H54 (cell line): ENCODE measurements at regions not wholly inside any gene's neighbourhood (a gene's known extent, or its start where the extent isn't known, plus 50 kb on each side); places are given as distances from the start of the nearest gene placed in this dataset.

Experiments used
- DNase-seq: peaks from one replicate; pipeline ENCODE4 v3.0.0; 2011; ENCODE audit warnings: low spot score, mixed read lengths; ENCODE audit not compliant: insufficient read length
- FAIRE-seq: peaks from 3 replicates; lab custom pipeline; 2011; peaks lifted over from hg19 to GRCh38; lab: Jason Lieb, UNC
- POLR2A ChIP-seq: IDR thresholded peaks from 2 replicates; pipeline ENCODE4 v1.6.1; 2011; ENCODE audit warnings: low read depth, mild to moderate bottlenecking, low read length

DNA sequence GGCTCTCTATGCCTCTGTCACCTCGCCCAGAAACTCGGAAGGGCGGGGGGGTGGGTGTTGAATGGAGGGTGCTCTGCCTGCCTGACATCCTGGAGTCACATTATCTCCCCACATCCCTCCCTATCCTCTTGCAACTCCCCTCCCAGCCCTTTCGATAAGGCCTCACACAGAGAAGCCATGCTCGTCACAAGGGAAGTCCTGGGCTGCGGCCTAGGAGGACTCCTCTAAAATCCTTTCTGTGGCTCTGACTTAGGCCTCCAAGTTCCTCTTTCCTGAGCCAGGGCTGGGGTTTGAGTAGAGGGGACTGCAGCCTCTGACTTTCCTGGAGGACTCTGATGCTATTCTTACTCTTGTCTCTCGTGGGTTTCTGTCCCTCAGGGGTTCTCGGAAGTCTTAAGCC lies 75.0 kb upstream of the PKDCC start:
- FAIRE-seq (no peak), DNase-seq (no peak)
- TF ChIP-seq POLR2A: no peak

DNA sequence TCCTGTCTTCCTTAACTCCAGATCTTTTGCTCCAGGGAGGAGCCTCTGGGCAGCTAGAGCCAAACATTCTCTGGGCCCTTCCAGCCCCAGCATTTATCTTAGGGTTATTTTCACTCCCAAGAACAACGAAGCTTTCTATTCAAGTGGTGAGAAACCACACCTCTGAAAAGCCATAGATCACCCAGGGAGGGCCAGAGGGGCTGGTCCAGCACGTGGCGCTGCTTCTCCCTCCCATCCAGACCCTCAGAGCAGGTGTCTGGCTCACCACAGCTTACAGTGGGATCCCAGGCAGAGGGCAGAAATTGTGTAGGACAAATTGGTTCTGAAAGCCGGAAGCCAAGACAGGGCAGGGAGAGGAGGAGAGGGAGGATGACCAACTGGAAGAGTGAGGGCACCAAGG lies 74.0 kb upstream of the PKDCC start:
- no peak for DNase-seq
- TF ChIP-seq POLR2A: no peak
- no peak for FAIRE-seq

DNA sequence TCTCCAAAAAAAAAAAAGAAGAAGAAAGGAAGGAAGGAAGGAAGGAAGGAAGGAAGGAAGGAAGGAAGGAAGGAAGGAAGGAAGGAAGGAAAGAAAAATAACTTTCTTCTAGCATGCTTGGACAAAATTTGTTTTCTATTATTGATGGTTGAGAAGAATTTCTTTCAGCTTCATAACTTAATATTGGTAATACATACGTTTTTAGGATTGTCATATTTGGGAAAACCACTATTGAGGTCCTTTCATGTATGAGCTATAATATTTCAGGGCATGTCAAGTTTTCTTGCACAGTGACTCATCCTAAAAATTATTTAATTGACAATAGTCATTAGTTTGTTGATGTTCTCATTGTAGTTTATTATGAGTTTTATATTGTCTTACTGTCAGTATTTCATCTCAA lies 66.4 kb upstream of the PKDCC start:
- no peak for DNase-seq
- no peak for FAIRE-seq
- no peak for TF ChIP-seq POLR2A

DNA sequence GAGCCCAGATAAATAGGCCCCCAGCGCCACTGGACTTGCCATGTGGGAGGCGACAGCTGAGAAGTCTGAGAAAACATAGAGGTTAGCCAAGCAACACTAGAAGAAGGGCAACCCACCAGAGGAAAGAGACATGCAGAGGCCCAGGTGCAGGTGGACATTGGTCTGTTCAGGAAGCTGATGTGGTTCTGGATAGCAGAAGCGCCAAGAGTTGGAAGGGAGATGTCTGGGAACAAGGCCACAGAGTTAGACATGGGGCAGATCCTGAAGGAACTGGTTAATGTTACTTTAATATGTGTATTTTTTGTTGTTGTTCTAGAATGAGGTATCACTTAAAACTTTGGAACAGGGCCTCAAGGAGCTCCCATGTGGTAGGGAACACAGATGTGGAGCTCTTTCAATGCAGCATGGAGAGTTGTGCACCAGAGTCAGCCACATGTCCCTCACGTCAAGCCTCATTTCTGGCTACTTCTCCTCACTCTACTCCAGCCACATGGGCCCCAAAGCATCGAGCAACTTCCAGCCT lies 62.2 kb upstream of the PKDCC start:
- TF ChIP-seq POLR2A: no peak
- no peak for FAIRE-seq
- no peak for DNase-seq

DNA sequence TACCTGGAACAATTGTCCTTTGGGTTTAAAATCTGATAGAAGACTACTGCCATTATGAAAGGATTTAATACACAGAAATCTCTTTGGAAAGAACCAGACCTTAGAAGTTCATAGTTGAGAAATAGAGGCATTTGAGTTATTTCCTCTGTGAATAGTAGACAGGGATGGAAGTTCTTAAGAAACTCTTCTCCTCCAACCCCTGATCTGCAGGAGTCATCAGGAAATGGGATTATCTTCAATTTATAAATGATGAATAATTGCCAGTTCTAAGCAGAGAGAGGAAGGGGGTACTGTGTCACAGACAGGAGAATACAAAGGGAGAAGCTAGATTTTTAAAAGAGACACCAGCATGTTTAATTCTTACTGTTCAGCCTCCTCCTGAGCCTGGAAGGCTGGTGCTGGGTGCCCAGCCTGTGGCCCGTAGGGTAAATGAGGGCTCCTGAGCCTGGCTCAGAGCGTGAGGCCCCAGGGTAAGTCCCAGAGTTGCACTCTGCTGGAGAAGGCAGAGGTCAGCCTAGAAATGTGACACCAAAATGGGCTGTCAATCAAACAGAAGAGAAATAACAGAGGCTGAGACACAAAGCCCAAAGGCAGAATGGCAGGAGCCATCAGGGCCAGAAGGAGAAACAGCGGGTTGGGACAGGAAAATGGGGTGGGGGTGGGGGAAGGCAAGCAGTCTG lies 58.2 kb upstream of the PKDCC start:
- DNase-seq: no peak
- no peak for TF ChIP-seq POLR2A

DNA sequence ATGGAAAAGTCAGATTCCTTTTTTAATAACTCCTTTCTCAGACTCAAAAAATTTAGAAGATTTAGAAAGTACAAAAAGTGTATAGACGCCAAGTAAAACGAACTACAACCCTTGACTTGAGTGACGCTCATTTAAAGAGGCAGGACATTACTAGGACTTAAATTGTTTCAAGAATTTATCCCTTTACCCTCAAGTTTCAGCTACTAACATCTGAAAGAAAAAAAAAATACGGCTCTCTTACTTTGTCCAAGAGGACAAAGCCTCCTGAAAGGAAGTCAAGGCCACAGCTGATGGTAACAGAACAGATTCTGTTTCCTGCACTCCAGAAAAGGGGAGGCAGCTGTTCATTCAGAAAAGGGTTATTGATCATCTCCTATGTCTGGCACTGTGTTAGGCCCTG lies 57.6 kb upstream of the PKDCC start:
- no peak for FAIRE-seq
- TF ChIP-seq POLR2A: no peak
- no peak for DNase-seq

More for the DNA sequence above, 58.2 kb upstream of the PKDCC start:
- FAIRE-seq: no peak

DNA sequence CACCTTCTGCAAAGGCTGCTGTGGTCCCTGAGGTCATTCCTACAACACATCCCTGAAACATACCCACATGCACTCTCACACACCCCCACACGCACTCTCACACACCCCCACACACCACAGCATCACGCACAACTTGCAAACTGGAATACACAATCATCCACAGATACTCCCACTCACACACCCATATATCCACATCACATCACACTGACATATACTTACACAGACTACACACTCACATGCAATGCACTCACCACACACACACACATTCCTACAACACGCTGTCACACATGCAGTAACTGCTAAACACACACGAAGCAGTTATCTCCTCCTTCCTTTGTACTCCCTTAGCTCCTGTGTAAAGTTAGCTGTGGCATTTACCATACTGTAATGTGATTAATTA lies 57.1 kb upstream of the PKDCC start:
- no peak for TF ChIP-seq POLR2A
- no peak for FAIRE-seq
- no peak for DNase-seq

DNA sequence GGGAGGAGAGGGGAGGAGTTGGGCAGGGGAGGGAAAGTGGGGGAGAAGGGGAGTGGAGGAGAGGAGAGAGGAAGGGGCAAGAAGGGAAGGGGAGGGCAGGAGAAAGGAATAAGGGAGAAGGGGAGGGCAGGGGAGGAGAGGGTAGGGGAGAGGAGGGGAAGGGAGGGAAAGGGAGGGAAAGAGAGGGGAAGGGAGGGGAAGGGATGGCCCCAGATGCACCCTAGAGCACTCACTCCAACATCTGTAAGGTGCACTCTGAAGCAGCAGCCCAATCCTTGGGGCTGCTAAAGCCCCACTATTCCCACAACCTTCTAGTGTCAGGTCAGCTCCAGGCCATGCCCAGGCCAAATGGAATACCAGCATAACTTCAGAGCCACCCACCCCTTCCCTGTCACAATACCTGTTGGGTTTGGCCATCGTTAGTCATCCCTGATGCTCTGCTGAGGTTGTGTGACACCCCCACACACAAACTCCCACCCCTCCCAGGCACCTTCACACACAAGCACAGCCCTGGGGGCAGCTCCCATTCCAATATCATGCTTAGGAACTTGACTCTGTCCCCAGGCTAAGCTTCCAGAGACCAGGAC lies 55.7 kb upstream of the PKDCC start:
- no peak for TF ChIP-seq POLR2A
- DNase-seq: no peak
- FAIRE-seq: no peak

DNA sequence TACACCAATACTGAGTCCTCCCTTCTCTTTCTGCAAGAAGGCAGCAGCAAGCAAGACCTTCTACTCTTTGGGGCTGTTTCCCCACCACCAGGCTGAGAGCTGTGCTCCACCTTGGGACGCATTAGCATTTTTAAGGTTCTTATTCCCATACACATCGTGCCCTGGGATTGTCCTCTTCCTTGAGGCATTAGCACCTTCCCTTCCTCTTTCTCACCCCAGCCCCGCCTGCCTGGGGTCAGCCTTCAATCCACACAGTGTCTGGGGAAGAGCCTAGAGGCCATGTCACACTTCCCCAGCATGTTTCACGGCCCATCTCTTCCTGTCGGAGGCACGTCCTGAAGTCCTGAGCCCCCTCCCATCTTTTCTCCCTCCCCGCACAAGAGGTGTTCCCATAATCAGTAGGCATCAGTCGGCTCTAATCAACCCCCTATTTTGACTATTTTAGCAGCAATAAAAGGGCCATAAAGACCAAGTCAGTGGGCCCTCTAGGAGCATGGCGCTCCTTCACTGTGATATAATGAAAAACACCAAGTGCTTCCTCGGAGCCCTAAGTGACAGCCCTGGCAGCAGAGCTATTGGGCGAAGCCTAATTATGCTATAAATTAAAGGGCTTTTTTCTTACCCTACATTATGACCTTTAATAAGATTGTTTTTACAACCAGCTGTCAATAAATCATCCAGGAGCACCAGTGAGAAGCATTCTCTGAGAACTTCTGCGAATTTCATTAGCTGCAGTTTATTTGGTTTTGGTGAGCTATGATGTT lies 55.0 kb upstream of the PKDCC start:
- no peak for DNase-seq
- no peak for FAIRE-seq
- TF ChIP-seq POLR2A: no peak

DNA sequence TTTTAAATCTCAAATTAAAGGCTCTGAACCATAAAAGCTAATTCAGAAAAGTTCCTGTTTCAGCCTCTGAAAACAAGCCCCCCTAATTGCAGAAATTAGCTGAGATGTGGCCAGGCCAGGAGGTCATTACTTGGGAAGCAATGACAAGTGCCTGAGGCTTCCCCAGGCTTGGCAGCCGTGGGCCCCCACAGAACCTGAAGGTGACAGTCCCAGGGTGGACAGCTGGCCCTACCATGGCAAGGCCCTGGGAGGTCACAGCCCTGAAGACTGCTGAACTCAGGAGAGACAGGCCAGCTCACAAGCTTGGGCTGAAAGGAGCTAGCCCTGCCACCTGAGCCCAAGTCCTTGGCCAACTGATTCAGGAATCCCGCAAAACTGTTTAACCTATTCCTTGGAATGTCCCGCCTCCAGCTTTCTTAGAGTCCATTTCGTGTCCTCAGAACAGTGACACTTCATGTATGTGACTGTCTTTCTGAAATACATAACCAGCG lies 54.3 kb upstream of the PKDCC start:
- TF ChIP-seq POLR2A: no peak
- no peak for DNase-seq
- FAIRE-seq: no peak

DNA sequence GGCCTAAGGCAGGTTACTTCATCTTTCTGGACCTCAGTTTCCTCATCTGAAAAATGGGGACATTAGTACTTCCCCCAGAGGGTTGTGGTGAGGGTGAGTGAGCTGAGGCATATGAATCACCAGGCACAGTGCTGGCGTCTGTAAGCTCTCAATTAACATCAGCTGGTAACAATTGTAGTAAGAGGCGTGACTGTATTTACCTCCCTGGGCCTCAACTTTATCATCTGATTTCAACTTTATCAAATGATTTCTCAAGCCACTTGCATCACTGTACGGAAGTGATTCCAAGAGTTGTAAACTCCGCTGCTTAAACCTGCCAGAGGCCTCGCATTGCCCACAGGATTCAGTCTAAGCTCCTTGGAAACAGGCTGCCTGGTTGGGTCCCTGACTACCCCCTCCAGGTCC lies 53.6 kb upstream of the PKDCC start:
- FAIRE-seq (no peak), DNase-seq (no peak)
- no peak for TF ChIP-seq POLR2A

DNA sequence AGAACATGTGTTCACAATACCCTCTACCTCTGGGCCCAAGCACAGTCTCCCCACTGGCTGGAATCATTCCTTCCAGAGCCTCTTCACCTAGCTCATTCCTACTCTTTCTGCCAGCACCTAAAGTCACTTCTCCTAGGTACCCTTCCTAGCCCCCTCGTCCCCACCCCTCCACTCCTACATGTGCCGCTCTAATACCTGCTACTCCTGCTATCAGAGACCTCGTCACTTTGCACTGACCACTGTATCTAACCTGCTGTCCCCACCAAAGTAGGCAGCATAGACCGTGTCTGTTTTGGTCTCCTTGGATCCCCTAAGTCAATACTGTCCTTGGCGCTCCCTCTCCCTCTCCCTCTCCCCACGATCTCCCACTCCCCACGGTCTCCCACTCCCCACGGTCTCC lies 53.2 kb upstream of the PKDCC start:
- DNase-seq (no peak), FAIRE-seq (no peak)
- TF ChIP-seq POLR2A: no peak

DNA sequence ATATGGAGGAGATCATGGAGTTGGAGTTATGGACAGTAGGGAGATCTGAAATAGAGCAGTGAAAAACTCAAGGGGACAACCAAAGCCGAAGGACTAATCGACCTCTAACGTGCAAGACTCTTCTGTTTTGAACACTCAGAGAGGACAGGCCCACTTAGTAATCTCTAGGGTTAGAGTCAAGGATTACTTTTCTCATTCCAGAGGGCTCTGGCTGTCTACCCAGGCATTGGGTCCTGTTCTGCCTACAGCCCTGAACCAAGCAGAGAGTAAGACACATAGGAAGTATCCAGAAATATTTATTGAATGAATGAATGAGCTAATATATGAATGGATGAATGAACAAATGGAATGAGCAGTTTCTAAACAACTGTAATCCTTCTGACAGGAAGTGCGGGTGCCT lies 50.3 kb upstream of the PKDCC start:
- TF ChIP-seq POLR2A: no peak
- FAIRE-seq (no peak), DNase-seq (no peak)
